ENCODE measurements at regions not wholly inside any gene's neighbourhood (a gene's known extent, or its start where the extent isn't known, plus 50 kb on each side); places are given as distances from the start of the nearest gene placed in this dataset.

- TF ChIP-seq, protein P1, sequence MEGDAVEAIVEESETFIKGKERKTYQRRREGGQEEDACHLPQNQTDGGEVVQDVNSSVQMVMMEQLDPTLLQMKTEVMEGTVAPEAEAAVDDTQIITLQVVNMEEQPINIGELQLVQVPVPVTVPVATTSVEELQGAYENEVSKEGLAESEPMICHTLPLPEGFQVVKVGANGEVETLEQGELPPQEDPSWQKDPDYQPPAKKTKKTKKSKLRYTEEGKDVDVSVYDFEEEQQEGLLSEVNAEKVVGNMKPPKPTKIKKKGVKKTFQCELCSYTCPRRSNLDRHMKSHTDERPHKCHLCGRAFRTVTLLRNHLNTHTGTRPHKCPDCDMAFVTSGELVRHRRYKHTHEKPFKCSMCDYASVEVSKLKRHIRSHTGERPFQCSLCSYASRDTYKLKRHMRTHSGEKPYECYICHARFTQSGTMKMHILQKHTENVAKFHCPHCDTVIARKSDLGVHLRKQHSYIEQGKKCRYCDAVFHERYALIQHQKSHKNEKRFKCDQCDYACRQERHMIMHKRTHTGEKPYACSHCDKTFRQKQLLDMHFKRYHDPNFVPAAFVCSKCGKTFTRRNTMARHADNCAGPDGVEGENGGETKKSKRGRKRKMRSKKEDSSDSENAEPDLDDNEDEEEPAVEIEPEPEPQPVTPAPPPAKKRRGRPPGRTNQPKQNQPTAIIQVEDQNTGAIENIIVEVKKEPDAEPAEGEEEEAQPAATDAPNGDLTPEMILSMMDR (IDR thresholded peaks at IDR 0.05): no peak
- no peak for TF ChIP-seq POLR2A (IDR thresholded peaks at IDR 0.05)
These were observed 598.2 kb upstream of the NXPH2 start for GRCh38 chr2:139378373-139378772.

Measured in testis (tissue), 2 donors.